ENCODE measurements at regions not wholly inside any gene's neighbourhood (a gene's known extent, or its start where the extent isn't known, plus 50 kb on each side); places are given as distances from the start of the nearest gene placed in this dataset.

GRCh38 chr7:149680331-149681025 is 92.9 kb downstream of the ZNF467 start:
- TF ChIP-seq SPI1 (IDR thresholded peaks at IDR 0.05; ENCODE audit: low read depth, low read length) (no peak), POLR2A (IDR thresholded peaks at IDR 0.05; ENCODE audit: low read depth, low read length) (no peak), TAF1 (IDR thresholded peaks at IDR 0.05; ENCODE audit: low read depth, low read length) (no peak), POLR2AphosphoS5 (IDR thresholded peaks at IDR 0.05; ENCODE audit: low read depth, low read length) (no peak)

Measured in GM12891 (cell line).